NCI-H2081 (cell line): ENCODE measurements at regions not wholly inside any gene's neighbourhood (a gene's known extent, or its start where the extent isn't known, plus 50 kb on each side); places are given as distances from the start of the nearest gene placed in this dataset.
"Not testable (repeated sequence)": the region's sequence is repeated elsewhere in the genome, so short reads cannot be mapped to it uniquely, and the experiment has no call there.

Experiments
- DNase-seq, 2 experiments: peaks; one replicate each; lab custom pipeline; 2025; lab: John Stamatoyannopoulos, UW

DNA sequence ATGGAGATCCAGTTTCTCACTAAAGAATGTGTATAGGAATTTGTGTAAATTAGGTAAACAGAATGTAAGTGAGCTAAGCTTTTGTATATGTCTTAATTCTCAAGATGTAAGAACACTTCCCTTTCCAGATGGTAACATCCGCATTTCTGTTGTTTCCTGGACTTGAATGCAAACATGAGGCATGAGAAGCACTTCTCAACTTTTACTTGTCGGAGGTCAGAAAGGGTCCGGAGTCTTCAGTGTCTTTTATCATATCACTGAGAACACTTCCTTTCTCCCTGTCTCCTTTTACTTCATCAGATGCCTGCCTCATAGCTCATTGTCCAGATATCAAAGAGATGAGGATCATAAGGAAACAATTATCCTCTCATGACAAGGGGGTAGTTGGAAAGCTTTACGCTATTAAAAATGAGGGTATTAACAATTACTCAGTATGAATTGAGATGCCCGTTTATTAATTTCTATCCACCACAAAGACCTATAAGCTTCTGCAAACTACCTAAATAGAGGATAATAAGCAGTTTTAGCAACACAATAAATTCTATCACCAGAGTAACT lies 214.1 kb upstream of the FLRT2 start:
- DNase-seq: no peak

DNA sequence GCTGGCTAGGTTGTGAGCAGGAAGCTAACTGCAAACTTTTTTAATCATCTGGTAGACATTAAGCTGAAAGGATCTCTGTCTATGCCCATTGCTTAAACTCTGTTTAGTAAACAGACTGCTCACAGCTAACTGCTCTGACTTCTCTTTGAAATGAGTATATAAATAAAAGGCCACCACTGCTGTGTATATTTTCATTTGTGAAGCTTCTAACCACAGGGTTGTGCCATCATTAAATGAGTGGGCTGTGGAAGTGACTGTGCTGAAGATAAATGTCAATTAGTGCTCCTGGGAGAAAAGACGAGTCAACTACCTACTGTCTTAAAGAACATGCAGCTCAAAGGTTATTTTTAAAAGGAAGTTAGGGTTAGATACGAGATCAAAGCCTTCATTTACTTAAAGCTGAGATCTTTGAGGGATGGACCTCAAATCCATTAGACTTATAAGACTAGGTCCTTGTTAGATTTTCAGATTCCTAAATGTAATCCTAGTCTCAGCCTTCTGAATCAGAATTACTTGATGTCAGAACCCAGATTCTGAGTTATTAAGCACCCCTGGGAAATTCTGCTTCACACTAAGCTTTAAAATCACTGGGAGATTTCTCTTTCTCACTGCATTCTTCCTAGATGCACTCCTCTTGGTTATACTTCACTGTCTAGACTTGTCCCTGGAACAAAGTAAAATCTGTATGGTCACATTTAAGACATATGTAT lies 213.1 kb upstream of the FLRT2 start:
- no peak for DNase-seq

DNA sequence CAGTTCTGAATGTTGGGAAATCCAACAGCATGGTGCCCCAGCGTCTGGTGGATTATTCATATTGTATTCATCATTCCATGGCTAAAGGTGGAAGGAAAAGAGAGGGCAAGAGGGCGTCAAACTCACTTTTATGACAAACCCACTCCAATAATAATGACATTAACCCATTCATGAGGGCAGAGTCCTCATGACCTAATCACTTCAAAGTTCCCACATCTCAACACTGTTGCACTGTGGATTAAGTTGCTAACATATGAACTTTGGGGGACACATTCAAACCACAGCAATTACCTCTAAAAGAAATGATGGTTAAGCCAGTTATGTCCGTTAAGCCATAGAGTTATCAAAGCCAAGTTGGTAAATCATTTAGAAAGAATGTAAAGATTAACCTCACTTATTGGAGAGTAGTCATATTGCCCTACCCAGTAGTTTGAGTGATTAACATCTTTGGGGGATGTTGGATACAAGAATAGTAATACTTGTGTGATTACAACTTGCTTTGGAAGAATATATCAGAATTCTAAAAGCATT lies 212.4 kb upstream of the FLRT2 start:
- no peak for DNase-seq

DNA sequence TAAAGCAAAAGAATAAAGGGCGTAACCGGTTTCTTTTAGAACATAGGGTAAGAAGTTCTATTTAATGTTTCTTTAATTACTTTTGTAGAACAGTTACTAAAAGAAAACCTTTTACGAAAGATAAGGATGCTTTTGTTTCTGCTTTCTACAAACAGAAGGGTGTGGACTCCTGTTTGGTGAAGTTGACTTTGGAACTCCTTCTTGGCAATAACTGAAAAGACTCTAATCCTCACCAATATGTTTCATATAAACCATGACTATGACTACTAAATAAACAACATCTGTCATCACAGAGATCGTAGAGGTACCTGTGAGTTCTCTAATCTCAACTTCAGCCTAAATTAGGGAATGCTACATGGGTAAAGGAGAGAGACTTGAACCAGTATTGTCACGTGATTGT lies 210.8 kb upstream of the FLRT2 start:
- DNase-seq: no peak

DNA sequence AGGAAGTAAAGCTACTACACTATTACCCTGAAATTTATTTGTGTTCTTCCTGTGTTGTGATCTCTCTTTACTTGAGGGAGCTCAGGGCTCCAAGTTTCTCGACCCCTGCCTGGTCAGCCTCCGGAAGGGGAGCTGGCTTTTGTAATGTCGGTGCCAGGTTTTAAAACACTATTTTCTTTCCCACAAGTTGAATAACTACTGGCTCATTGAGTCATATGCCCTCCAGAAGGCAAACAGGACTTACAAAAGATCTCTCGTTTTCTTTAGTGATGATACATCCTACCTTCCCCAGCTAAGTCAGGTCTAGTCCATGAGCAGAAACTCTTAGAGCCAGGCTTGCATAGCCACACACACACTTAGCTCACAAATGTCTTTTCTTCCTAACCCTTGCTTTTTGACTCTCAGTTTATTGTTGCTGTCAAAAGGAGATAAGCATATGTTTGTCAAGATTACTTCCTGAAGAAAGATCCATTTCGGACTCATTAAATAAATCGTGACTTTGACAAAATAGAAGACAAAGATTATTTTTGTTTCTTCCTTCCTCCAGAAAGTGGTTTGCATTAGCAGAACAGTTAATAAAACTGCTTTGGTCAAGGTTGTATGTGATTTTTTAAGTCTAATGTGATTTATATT lies 209.8 kb upstream of the FLRT2 start:
- DNase-seq: no peak

DNA sequence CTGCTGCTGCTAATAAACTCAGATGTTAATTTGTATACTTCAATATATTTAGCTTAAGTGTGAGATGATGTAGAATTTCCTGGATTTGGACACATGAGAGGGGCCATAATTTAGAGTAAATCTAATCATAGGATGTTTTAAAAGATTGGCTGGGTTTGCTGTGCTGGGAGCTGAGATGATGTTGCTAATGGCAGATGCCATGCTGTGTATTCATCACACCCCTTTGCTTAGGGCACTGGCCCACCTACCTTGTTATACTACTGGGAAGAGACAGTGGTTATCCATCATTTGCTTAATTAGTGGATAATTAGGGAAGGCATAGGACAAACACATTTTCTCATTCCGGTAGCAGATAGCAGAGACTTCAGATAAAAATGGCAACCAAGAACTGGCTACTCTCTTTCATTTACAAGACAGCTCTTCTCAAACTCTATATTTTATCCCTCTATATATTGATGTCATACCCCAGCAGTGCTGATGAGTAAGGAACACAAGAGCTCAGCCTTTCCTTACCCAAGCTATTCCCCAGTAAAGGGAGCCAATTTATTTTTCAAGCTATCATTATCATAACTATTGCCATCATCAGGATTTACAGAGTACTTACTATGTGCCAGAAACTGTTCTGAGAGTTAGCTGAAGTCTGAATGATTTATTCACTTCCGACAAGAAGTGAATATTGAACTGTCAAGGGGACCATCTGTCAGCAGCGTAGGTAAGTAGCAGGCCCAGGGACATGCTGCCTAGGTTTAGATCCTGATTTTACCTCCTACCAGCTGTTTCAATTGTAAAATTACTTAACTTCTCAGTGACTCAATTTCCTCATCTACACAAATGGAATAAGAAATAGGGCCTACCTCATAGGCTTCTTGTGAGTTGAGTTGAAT lies 204.6 kb upstream of the FLRT2 start:
- peak; percentile 67 to 92 for DNase-seq

DNA sequence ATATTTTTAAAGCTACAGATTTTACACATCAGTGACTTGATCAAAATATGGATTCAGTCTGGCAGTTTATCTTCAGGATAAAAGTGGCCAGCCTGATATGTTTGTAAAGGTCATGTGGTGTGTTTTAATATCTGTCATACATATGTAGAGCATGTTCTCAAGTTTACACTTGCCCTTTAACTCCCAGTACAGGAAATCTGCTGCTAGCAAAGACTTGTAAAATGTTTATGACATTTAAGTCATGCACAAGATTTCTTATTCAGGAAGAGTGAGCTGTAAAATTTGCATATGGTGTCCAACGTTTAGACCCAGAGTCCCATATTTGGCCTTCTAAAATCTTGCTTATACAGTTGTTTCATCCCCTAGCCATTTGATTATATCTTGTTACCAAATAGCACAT lies 197.5 kb upstream of the FLRT2 start:
- no peak for DNase-seq

DNA sequence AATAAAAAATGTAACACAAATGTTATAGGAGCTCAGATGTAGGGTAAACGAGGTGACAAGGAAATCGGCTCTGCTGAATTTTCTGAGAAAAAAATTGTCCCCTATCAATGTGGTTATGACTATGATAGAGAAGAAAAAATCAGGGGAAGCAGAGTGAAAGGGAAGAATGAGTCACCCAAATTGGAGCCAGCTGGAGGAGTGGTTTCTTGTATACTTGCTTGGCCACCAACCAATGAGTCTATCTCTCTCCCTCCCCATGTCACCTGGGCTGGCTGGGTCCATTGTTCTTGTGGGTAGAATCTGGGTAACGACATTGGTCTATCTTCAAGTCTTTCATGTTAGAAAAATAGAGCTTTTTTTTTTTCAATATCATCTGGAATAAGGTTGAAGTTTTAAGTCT lies 196.6 kb upstream of the FLRT2 start:
- DNase-seq: peak in 1 of 2 experiments; percentile 5

DNA sequence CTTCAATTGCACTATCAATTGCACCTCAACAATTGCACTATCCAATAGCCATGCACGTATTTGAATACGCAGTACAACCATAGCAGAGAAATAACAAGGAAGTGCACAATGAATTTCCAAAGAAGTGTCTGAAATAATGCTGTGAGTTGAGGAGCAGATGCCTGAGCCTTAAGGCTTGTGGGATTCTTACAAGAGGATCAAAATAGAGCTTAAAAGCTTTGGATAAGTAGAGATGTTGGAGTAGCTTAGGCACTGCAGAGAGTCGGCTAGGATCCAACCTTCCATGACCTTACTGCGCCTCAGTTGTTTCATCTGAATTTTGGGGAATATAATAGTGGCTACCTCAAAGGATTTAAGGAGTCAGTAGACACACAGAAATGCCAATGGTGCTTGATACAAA lies 196.1 kb upstream of the FLRT2 start:
- no peak for DNase-seq

DNA sequence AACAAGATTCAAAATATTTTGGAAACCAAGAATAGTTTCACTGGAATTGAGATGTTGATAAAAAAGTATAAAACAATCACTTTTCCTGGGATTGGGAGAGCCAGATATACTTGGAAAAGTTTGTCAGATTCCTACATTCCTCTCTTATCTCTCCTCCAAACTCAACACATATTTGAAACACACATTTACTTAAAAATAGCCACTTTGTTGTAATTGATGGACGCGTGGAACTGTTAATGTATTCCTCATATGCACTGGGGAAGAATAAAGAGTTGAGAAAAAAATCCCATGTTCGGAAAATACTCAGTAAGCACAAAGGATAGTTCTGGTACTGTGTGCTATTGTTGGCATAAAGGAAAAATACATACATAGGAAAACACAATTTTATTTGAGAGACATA lies 195.6 kb upstream of the FLRT2 start:
- no peak for DNase-seq

DNA sequence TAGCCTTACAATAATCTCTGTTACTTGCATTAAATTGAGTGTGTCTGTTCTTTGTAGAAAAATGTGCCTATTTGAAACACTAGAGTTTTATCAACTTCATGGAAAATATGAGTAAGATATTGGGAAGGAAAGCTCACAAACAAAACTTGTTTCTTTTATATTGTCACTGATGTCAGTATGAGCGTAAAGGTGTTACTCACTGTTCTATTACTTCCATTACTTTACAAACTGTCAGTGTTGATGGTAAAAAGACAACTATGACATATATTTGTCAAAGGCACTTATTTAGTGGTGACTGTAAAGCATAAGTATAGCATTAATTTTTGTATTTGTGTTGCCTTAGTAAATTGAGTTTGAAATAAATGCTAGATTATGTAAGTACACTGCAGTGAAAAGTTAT lies 193.7 kb upstream of the FLRT2 start:
- no peak for DNase-seq

DNA sequence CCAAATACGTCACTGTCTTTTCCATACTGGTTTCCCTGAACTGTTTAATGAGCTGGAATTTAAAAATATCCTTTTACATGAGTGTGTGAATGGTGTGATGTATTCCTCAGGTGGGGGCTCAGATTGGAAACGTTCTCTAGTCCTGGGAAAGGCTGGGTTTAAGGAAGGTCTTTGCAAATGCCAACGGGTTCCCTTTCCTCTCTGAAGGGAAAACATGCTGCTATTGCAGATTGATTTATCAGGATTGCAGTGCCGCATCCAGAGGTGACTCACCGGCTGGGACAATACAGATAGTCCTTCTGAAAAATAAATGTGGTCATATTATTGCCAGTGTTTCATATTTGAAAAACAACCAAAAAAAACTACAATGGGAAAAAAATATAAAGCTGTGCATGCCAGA lies 193.1 kb upstream of the FLRT2 start:
- DNase-seq: no peak

DNA sequence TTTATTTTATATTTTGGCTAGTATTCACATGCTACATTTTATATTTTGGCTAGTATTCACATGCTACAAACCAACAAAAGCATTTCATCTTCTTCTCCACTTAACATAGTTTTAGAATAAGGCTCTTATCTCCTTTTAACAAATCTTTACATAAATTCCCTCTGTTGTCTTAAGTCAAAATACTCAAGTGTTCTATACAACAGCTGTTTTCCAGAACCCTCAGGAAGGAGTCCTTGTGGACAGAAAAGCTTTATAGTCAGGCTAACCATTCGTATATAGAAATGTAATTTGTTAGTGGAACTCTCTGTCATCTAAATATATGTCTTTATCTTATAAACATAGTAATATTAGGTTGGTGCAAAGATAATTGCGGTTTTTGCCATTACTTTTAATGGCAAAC lies 191.0 kb upstream of the FLRT2 start:
- no peak for DNase-seq

DNA sequence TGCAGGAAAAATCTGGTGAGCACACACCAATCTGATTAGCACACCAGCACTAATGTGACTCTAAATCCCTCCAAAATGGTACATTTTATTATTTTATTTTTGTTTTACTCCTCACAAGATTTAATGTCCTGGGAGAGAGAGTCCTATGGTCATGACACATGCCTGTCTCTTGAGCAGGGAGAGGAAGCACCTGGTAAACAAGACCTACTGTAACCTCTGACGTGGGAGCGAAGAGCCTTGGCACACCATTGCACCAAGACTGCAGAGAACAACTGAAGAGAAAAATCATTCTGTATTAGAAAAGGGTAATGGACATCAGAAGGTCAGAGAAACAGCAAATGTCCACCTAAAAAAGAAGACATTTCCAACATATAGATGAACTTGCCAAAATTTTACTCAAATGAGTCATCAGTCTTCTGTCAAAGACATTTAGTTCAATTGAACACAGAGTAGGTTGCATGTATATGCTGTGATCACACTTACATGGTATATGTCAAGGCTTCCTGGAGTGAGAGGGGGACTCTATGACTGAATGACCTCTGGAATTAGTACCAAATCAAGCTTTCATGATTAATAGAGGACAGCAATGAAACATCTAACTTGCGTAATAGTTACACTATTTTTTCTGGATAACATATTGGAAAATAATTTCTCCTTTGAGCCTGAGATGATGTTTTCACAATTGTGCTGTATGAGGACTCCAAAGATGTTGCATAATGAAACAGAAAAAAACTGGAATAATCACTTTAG lies 186.9 kb upstream of the FLRT2 start:
- DNase-seq: no peak

DNA sequence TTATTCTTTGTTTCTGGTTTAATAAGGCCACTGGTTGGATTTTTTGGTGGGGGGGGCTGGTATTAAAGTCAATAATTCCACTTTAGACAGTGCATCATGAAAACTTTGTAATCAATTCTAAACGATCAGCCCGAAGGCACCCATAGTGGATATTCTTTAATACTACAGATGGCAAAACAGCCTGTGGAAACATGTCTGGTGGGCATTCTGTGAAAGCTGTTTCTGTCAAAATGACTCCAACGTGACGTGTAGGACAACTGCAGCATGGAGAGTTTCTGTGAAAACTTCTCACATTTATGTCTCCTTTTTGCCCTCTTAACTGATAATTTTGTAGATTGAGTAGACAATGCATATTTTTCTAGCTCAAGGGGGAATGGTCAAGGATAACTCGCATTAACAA lies 185.8 kb upstream of the FLRT2 start:
- DNase-seq: no peak

DNA sequence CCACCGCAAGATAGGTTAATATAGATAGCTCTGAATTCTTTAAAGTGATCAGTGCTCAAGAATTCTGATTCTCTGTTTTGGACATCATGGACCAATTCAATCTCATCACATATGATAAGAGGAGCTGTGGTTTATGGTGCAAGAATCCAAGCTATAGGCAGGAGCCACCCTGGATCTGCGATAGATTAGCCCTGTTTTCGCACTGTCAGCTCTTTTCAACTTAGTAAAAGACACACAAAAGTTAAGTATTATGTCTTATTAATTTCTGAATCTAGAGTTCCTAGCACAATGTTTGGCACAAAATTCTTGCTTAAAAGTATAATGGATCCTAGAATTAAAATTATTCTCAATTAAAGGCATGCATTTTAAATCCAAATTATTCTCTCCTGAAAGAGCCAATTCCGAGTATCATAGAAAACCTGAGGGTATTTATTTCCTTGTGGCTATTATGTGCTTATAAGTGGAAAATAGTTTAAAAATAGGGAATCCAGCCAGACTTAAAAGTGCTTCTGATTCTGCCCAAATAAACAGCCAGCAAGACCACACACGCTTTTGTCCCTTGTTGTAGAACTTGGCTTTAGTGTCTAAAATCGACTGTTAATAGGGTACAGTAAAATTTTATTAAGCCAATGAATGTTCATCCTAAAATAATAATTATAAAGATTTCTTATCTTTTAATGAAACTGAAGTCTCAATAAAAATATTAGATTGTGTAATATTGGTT lies 184.9 kb upstream of the FLRT2 start:
- DNase-seq: no peak

DNA sequence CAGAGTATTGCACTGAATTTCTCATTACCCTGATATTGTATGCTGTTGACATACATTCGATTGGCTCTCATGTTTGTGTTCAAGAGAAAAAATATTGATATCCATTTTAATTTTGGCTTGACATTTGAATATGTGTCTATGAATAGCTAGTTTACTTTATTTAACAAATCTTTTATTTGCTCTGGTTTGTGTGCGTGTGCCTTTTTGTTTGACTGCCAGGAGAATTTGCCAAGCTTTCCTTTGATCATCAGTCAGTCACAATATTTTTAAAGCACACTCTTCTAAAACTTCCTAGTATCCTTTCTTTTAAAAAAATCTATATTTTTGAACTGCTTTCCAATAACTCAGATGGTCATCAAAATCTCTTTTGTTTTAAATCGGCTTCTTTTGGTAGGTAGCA lies 179.3 kb upstream of the FLRT2 start:
- no peak for DNase-seq

DNA sequence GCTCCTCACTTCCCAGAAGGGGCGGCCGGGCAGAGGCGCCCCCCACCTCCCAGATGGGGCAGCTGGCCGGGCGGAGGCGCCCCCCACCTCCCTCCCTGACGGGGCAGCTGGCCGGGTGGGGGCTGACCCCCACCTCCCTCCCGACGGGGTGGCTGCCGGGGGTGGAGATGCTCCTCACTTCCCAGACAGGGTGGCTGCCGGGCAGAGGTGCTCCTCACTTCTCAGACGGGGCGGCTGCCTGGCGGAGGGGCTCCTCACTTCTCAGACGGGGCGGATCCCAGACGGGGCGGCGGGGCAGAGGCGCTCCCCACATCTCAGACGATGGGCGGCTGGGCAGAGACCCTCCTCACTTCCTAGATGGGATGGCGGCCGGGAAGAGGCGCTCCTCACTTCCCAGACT lies 177.4 kb upstream of the FLRT2 start:
- DNase-seq: not testable (repeated sequence)

DNA sequence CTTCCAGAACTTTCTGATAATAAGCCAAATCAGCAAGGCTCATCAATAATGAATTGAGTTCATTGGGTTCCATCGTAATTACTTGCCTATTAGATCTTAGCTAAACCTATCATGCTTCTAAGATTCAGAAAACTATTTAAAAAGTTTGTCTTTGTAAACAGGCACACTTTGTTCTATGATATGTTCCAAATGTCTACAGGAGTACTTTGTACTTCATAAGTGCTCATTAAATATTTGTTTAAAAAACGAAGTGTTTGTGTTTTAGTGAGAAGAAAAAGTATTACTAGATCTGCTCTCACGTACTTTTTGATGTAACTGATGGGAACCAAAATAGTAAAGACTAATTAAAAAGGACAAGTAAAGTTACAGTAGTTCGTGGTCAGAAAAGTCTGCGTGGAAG lies 172.8 kb upstream of the FLRT2 start:
- no peak for DNase-seq

DNA sequence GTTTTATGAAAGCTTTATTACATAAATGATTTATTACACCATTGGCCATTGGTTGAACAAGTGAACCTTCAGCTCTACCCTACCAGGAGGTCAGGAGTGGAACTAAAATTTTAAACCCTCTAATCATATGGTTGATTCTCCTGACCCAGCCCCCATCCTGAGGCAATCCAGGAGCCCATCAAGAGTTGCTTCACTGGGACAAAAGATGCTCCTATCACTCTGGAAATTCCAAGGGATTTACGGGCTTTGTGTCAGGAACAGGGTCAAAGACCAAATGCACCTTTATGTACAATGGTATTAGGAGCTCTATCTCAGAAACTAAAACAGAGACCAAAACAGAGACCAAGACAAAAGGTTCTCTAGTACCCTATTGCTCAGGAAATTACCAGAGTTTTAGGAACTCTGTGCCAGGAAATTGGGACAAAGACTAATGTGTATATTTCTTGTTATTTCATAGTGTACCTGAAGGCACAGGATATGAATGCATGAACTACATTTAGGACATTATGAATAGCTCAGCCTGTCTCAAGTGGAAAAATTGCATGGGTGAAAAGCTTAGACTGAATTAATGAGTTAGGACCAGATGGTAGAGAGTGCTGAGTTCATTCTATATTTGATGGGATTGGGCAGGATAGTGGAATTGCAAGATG lies 171.7 kb upstream of the FLRT2 start:
- DNase-seq: no peak

DNA sequence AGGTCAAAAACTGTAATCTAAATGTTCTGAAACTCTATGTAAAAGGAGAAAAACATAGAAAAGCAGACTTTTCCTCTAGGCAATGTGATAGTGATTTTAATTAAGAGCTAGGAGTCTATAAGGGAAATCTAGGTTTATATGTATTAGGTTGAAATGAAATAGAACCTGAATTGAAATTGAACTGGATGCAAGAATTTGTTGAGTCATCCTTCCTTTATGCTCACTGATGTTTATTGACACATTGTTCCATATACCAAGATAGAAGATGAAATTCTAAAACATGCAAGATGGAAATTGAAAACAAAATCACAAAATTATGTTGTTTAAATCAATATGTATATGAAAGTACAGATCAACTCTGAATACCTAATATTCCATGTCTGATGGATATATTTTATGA lies 170.4 kb upstream of the FLRT2 start:
- no peak for DNase-seq
